ENCODE measurements at regions not wholly inside any gene's neighbourhood (a gene's known extent, or its start where the extent isn't known, plus 50 kb on each side); places are given as distances from the start of the nearest gene placed in this dataset.

DNA sequence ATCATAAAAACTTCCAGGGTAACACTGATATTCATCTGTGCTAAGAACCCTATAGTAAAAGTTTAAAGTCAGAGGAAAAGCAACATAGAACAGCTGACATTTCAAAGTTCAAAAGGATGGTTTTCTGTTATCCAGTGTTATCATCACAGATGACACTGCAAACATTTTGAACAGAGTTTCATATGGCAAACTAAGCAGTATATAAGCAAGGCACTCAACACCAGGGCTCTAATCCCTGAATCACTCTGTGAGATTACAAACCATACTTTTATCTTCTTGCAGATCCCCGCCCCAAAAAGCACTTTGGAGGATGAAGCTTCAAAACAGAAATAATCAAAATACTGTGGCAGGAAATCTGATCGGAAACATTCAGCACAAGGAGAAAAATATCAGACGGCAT is 508.2 kb upstream of the KIF2B start:
- no peak overlapping the region for H4K91ac ChIP-seq (ENCODE audit: insufficient read depth, low read depth, low read length)
- intact Hi-C loops (cut with micrococcal nuclease) (no loop called here), in situ Hi-C loops (cut with MboI; ENCODE audit: low sequenced_read_pairs) (no loop called here), dilution Hi-C loops (cut with HindIII; ENCODE audit: low sequenced_read_pairs, unreplicated experiment) (no loop called here)
- H2BK15ac ChIP-seq (ENCODE audit: low read depth, low read length) = no peak overlapping the region
- H4K20me1 ChIP-seq (ENCODE audit: insufficient read depth, low read length) = no peaks in the 10 kb centered on the region
- H3K4me2 ChIP-seq (ENCODE audit: low read depth, low read length) = no peak overlapping the region
- no peak overlapping the region for H3K56ac ChIP-seq (ENCODE audit: extremely low read depth, insufficient read depth, low read length)
- ATAC-seq (ENCODE audit: low read depth) (no peak), DNase-seq (no peak)
- H2BK5ac ChIP-seq (ENCODE audit: low read depth, low read length, poor library complexity, severe bottlenecking) = no peak overlapping the region
- H3K14ac ChIP-seq (replicated peaks; ENCODE audit: low read depth, low read length) = no peak overlapping the region
- no peak overlapping the region for H3K27ac ChIP-seq (ENCODE audit: insufficient read depth, low read length)
- no peak overlapping the region for H2AK5ac ChIP-seq (ENCODE audit: low read depth, low read length)
- H3K9me1 ChIP-seq (ENCODE audit: insufficient read depth, low read length) = no peaks in the 10 kb centered on the region
- no peak overlapping the region for H3K4ac ChIP-seq (ENCODE audit: low read depth, low read length)
- no peak overlapping the region for H2AK9ac ChIP-seq (replicated peaks; ENCODE audit: low read depth, low read length, poor library complexity)
- no peak overlapping the region for H3K23ac ChIP-seq (ENCODE audit: low read depth, low read length)
- no peak overlapping the region for H2BK120ac ChIP-seq (ENCODE audit: low read depth, low read length)
- no peak for TF ChIP-seq BHLHE40 (IDR thresholded peaks at IDR 0.05; ENCODE audit: low read depth, low read length)
- TF ChIP-seq, protein P1, sequence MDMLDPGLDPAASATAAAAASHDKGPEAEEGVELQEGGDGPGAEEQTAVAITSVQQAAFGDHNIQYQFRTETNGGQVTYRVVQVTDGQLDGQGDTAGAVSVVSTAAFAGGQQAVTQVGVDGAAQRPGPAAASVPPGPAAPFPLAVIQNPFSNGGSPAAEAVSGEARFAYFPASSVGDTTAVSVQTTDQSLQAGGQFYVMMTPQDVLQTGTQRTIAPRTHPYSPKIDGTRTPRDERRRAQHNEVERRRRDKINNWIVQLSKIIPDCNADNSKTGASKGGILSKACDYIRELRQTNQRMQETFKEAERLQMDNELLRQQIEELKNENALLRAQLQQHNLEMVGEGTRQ (IDR thresholded peaks at IDR 0.05; ENCODE audit: low read depth, low read length) = no peak
- no peak for TF ChIP-seq FOS (IDR thresholded peaks at IDR 0.05; ENCODE audit: low read depth, low read length)
- no peak for TF ChIP-seq SMC3 (IDR thresholded peaks at IDR 0.05; ENCODE audit: low read depth, low read length)
- no peak for TF ChIP-seq MAFK (IDR thresholded peaks at IDR 0.05; ENCODE audit: low read depth, low read length)
- TF ChIP-seq MAZ (IDR thresholded peaks at IDR 0.05; ENCODE audit: borderline replicate concordance, low read depth, low read length) = no peak
- TF ChIP-seq POLR2A (IDR thresholded peaks at IDR 0.05; ENCODE audit: low read depth, low read length) = no peak
- TF ChIP-seq CHD1 (IDR thresholded peaks at IDR 0.05; ENCODE audit: low read depth, low read length) = no peak
- TF ChIP-seq RCOR1 (IDR thresholded peaks at IDR 0.05; ENCODE audit: insufficient replicate concordance, low read length) = no peak
- TF ChIP-seq, protein P2, sequence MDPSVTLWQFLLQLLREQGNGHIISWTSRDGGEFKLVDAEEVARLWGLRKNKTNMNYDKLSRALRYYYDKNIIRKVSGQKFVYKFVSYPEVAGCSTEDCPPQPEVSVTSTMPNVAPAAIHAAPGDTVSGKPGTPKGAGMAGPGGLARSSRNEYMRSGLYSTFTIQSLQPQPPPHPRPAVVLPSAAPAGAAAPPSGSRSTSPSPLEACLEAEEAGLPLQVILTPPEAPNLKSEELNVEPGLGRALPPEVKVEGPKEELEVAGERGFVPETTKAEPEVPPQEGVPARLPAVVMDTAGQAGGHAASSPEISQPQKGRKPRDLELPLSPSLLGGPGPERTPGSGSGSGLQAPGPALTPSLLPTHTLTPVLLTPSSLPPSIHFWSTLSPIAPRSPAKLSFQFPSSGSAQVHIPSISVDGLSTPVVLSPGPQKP (IDR thresholded peaks at IDR 0.05; ENCODE audit: borderline replicate concordance, low read depth, low read length) = no peak
- no peak for TF ChIP-seq CEBPB (IDR thresholded peaks at IDR 0.05; ENCODE audit: low read depth, low read length)
- no peak for TF ChIP-seq RFX5 (IDR thresholded peaks at IDR 0.05; ENCODE audit: low read depth, low read length)
- TF ChIP-seq MXI1 (IDR thresholded peaks at IDR 0.05; ENCODE audit: borderline replicate concordance, low read depth, low read length) = no peak
- TF ChIP-seq, protein P3, sequence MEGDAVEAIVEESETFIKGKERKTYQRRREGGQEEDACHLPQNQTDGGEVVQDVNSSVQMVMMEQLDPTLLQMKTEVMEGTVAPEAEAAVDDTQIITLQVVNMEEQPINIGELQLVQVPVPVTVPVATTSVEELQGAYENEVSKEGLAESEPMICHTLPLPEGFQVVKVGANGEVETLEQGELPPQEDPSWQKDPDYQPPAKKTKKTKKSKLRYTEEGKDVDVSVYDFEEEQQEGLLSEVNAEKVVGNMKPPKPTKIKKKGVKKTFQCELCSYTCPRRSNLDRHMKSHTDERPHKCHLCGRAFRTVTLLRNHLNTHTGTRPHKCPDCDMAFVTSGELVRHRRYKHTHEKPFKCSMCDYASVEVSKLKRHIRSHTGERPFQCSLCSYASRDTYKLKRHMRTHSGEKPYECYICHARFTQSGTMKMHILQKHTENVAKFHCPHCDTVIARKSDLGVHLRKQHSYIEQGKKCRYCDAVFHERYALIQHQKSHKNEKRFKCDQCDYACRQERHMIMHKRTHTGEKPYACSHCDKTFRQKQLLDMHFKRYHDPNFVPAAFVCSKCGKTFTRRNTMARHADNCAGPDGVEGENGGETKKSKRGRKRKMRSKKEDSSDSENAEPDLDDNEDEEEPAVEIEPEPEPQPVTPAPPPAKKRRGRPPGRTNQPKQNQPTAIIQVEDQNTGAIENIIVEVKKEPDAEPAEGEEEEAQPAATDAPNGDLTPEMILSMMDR (conservative IDR thresholded peaks at IDR 0.05; ENCODE audit: low read depth, low read length) = no peak
- TF ChIP-seq NFE2L2 (IDR thresholded peaks at IDR 0.05; ENCODE audit: low read depth, low read length) = no peak
- no peaks in the 10 kb centered on the region for H3K4me1 ChIP-seq (ENCODE audit: control insufficient read depth, insufficient read depth, low read length)
- ChIA-PET POLR2A (ENCODE audit: unreplicated experiment) (no interaction called here), CTCF (no interaction called here)
- H2AFZ ChIP-seq (replicated peaks; ENCODE audit: low read length, poor library complexity) = no peak overlapping the region
- no peak overlapping the region for H4K5ac ChIP-seq (ENCODE audit: low read depth, low read length)
- WGBS, 2 experiments (ENCODE audit: extremely low coverage in 2 of 2, insufficient read length in 1 of 2) = no CpG with 5 or more reads among the region's 3 CpGs
- H3K9ac ChIP-seq (ENCODE audit: low read depth, low read length) = no peak overlapping the region
- no peak overlapping the region for H3K4me3 ChIP-seq (ENCODE audit: insufficient read depth, low read depth, low read length)
- no peaks in the 10 kb centered on the region for H3K36me3 ChIP-seq (ENCODE audit: control insufficient read depth, insufficient read depth, low read length)
- no peaks in the 10 kb centered on the region for H3K79me1 ChIP-seq (ENCODE audit: low read depth in 1 of 2, low read length in 2 of 2)
- H2BK20ac ChIP-seq (ENCODE audit: low read depth, low read length) = no peak overlapping the region
- BruUV-seq (replicated peaks) = no TSS peak
- H4K8ac ChIP-seq (ENCODE audit: low read depth in 2 of 2, low read length in 2 of 2) = no peak overlapping the region
- H3K9me3 ChIP-seq (ENCODE audit: control insufficient read depth, insufficient read depth, low read length) = peaks cover 5% of the 10 kb centered on the region
- H3K27me3 ChIP-seq (ENCODE audit: control insufficient read depth, insufficient read depth, low read length) = no peaks in the 10 kb centered on the region
- H3K18ac ChIP-seq (ENCODE audit: low read depth, low read length) = no peak overlapping the region

Measured in IMR-90 (cell line).